ENCODE measurements at regions not wholly inside any gene's neighbourhood (a gene's known extent, or its start where the extent isn't known, plus 50 kb on each side); places are given as distances from the start of the nearest gene placed in this dataset.

DNA sequence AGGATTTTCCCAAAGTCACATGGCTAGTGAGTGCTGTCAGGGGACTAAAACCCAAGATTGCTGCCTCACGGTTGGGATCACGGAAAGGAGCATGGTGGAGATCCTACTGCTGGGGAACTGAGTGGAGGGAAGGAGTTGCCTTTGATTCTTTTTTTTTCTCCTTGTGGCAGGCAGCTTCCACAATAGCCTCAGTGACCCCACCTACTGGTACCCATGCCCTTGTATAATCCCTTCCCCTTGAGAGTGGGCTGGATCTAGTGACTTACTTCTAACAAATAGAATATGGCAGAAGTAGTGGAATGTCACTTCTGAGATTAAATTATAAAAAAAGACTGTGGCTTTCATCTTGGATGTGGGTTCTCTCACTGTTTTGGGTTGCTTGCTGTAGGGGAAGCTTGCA is 135.7 kb downstream of the DICER1 start:
- H2AFZ ChIP-seq (ENCODE audit: control insufficient read depth, low read depth, low read length), result no peak overlapping the region
- no peak overlapping the region for H3K27ac ChIP-seq (ENCODE audit: control insufficient read depth, insufficient read depth)
- no TSS peak for BruUV-seq (replicated peaks)
- no peak for ATAC-seq
- no peak for DNase-seq (ENCODE audit: low read depth, low spot score)
- RAD21 ChIA-PET (ENCODE audit: unreplicated experiment), result no interaction called here
- H3K9ac ChIP-seq (ENCODE audit: control insufficient read depth, insufficient read depth, low read length), result no peak overlapping the region
- H3K9me3 ChIP-seq (replicated peaks; ENCODE audit: control insufficient read depth, insufficient read depth, low read length), result no peaks in the 10 kb centered on the region
- SMC1A ChIA-PET (ENCODE audit: uncharacterized antibody, unreplicated experiment), result no interaction called here
- no peaks in the 10 kb centered on the region for H3K36me3 ChIP-seq (ENCODE audit: control insufficient read depth in 2 of 2, insufficient read depth in 2 of 2, low read length in 1 of 2)
- H4K20me1 ChIP-seq (ENCODE audit: control insufficient read depth, insufficient read depth), result no peaks in the 10 kb centered on the region
- POLR2A ChIA-PET, result no interaction called here
- H3K4me1 ChIP-seq (ENCODE audit: control insufficient read depth, insufficient read depth, low read length), result no peaks in the 10 kb centered on the region
- in situ Hi-C loops (cut with MboI) (no loop called here), intact Hi-C loops (cut with micrococcal nuclease; ENCODE audit: unreplicated experiment) (no loop called here)
- H3K4me2 ChIP-seq (ENCODE audit: control insufficient read depth, insufficient read depth), result no peak overlapping the region
- no peaks in the 10 kb centered on the region for H3K27me3 ChIP-seq (replicated peaks in 1 of 2; ENCODE audit: control insufficient read depth in 2 of 2, insufficient read depth in 2 of 2, low read length in 1 of 2)
- H3K4me3 ChIP-seq, result no peak overlapping the region
- FAIRE-seq, result no peak
- H3K79me2 ChIP-seq (ENCODE audit: control insufficient read depth, insufficient read depth, low read length), result no peaks in the 10 kb centered on the region
- 67% methylated on average over 2 of the region's 2 CpGs for WGBS (ENCODE audit: insufficient coverage, insufficient replicate concordance, low lambda C conversion rate, missing lambda C conversion rate)
- CTCF ChIA-PET, result no interaction called here
- TF ChIP-seq, protein P1, sequence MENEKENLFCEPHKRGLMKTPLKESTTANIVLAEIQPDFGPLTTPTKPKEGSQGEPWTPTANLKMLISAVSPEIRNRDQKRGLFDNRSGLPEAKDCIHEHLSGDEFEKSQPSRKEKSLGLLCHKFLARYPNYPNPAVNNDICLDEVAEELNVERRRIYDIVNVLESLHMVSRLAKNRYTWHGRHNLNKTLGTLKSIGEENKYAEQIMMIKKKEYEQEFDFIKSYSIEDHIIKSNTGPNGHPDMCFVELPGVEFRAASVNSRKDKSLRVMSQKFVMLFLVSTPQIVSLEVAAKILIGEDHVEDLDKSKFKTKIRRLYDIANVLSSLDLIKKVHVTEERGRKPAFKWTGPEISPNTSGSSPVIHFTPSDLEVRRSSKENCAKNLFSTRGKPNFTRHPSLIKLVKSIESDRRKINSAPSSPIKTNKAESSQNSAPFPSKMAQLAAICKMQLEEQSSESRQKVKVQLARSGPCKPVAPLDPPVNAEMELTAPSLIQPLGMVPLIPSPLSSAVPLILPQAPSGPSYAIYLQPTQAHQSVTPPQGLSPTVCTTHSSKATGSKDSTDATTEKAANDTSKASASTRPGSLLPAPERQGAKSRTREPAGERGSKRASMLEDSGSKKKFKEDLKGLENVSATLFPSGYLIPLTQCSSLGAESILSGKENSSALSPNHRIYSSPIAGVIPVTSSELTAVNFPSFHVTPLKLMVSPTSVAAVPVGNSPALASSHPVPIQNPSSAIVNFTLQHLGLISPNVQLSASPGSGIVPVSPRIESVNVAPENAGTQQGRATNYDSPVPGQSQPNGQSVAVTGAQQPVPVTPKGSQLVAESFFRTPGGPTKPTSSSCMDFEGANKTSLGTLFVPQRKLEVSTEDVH (IDR thresholded peaks at IDR 0.05; ENCODE audit: low read depth, partially characterized antibody), result no peak
- TF ChIP-seq NR2C1 (IDR thresholded peaks at IDR 0.05) (no peak), GABPA (IDR thresholded peaks at IDR 0.05; ENCODE audit: low read depth) (no peak), ZSCAN29 (IDR thresholded peaks at IDR 0.05) (no peak), HDAC2 (IDR thresholded peaks at IDR 0.05) (no peak), PAX5 (IDR thresholded peaks at IDR 0.05; ENCODE audit: borderline replicate concordance, low read depth, low read length) (no peak), TCF3 (IDR thresholded peaks at IDR 0.05; ENCODE audit: borderline replicate concordance, insufficient read depth, low read depth, low read length) (no peak), RAD21 (IDR thresholded peaks at IDR 0.05; ENCODE audit: insufficient read depth, low read depth, low read length) (no peak), SIN3A (IDR thresholded peaks at IDR 0.05; ENCODE audit: low read depth, low read length) (no peak), WRNIP1 (IDR thresholded peaks at IDR 0.05; ENCODE audit: borderline replicate concordance, low read depth, low read length) (no peak), HDGF (IDR thresholded peaks at IDR 0.05) (no peak), RFX5 (IDR thresholded peaks at IDR 0.05; ENCODE audit: low read depth, low read length) (no peak)
- TF ChIP-seq, protein P2, sequence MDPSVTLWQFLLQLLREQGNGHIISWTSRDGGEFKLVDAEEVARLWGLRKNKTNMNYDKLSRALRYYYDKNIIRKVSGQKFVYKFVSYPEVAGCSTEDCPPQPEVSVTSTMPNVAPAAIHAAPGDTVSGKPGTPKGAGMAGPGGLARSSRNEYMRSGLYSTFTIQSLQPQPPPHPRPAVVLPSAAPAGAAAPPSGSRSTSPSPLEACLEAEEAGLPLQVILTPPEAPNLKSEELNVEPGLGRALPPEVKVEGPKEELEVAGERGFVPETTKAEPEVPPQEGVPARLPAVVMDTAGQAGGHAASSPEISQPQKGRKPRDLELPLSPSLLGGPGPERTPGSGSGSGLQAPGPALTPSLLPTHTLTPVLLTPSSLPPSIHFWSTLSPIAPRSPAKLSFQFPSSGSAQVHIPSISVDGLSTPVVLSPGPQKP (IDR thresholded peaks at IDR 0.05; ENCODE audit: low read depth, low read length), result no peak
- TF ChIP-seq, protein P3, sequence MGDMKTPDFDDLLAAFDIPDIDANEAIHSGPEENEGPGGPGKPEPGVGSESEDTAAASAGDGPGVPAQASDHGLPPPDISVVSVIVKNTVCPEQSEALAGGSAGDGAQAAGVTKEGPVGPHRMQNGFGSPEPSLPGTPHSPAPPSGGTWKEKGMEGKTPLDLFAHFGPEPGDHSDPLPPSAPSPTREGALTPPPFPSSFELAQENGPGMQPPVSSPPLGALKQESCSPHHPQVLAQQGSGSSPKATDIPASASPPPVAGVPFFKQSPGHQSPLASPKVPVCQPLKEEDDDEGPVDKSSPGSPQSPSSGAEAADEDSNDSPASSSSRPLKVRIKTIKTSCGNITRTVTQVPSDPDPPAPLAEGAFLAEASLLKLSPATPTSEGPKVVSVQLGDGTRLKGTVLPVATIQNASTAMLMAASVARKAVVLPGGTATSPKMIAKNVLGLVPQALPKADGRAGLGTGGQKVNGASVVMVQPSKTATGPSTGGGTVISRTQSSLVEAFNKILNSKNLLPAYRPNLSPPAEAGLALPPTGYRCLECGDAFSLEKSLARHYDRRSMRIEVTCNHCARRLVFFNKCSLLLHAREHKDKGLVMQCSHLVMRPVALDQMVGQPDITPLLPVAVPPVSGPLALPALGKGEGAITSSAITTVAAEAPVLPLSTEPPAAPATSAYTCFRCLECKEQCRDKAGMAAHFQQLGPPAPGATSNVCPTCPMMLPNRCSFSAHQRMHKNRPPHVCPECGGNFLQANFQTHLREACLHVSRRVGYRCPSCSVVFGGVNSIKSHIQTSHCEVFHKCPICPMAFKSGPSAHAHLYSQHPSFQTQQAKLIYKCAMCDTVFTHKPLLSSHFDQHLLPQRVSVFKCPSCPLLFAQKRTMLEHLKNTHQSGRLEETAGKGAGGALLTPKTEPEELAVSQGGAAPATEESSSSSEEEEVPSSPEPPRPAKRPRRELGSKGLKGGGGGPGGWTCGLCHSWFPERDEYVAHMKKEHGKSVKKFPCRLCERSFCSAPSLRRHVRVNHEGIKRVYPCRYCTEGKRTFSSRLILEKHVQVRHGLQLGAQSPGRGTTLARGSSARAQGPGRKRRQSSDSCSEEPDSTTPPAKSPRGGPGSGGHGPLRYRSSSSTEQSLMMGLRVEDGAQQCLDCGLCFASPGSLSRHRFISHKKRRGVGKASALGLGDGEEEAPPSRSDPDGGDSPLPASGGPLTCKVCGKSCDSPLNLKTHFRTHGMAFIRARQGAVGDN (IDR thresholded peaks at IDR 0.05), result no peak
- TF ChIP-seq, protein P4, sequence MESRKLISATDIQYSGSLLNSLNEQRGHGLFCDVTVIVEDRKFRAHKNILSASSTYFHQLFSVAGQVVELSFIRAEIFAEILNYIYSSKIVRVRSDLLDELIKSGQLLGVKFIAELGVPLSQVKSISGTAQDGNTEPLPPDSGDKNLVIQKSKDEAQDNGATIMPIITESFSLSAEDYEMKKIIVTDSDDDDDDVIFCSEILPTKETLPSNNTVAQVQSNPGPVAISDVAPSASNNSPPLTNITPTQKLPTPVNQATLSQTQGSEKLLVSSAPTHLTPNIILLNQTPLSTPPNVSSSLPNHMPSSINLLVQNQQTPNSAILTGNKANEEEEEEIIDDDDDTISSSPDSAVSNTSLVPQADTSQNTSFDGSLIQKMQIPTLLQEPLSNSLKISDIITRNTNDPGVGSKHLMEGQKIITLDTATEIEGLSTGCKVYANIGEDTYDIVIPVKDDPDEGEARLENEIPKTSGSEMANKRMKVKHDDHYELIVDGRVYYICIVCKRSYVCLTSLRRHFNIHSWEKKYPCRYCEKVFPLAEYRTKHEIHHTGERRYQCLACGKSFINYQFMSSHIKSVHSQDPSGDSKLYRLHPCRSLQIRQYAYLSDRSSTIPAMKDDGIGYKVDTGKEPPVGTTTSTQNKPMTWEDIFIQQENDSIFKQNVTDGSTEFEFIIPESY (IDR thresholded peaks at IDR 0.05), result no peak

Measured in GM12878 (cell line).